CD4-positive, alpha-beta T cell treated with Interleukin-1 beta for 1 hour (primary cell): ENCODE measurements at regions not wholly inside any gene's neighbourhood (a gene's known extent, or its start where the extent isn't known, plus 50 kb on each side); places are given as distances from the start of the nearest gene placed in this dataset.

Experiments
- DNase-seq, 2 donors: peaks; one replicate each; pipeline ENCODE4 v3.0.0-alpha.2; 2020 to 2022

DNA sequence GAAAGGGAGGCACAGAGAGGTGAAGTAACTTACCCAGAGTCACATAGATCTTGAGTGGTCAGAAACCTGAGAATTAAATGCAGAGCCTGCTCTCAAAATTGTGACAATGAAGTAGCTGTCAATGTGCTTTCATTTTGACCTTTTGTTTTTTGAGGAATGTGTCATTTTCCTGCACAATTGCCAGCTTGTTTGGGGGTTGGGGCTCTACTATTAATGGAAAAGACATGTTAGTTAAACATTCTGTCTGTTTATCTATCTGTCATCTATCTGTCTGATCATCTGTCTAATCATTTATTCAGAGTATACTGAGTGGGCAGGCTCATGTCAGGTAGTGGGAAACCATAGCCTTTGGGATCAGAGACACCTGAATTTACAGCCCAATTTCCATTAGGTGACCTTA is 428.4 kb downstream of the TSN start:
- no peak for DNase-seq

DNA sequence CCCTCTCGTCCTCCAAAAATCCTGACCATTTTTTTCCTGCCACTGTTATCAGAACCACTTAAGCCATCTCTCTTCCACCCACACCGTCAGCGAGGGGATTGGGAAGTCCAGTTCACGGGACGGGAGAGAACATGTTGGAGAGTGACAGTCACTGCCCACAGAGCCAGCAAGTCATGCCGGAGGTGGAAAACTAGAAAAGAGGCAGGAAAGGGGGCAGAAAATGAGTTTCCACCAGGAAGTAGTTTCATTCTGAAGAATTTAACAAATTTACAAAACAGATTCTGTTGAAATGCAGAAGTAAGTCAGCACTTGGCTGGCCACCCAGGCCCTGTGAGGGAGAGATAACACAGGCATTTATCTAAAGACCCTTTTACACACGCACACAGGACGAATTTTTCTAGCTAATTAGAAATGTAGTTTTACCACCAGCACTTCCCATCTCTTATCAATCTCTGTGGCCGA is 431.3 kb downstream of the TSN start:
- DNase-seq, result no peak

DNA sequence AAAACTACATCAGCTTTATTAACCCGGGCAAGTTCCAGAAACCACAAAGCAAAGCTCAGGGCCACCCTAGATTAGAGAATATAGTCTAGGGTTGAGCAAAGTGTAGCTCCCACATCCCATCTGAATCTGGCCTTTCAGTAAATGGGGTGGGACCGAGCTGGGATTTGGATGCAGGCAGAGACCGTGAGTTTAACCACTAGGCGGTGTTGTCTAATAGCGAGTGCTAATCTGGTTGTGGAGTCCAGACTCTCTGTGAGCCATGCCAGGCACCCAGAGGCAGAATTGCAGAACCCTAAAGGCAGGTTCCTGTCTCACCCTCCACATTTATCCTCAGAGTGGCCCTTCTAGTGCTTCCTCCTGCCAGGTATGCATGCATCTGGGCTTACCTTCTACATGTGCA is 435.9 kb downstream of the TSN start:
- DNase-seq, result no peak

DNA sequence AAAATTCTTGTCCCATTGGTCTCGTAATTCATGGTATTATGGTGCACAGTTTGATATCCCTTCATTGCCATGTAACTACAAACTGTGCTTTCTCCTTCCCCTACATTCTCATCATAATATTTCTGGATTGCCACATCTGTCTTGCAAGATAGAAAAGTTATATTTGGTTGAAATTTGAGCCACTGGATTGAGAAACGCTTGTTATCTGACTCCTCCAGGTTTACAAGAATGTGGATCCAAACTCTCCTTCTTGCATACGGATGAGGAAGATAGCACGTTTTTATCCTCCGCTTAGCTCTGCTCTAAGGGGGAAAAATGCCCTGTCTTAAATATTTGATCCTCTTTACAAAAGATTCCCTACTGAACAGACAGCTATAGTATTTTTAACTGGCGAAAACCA is 438.2 kb downstream of the TSN start:
- DNase-seq, result no peak

DNA sequence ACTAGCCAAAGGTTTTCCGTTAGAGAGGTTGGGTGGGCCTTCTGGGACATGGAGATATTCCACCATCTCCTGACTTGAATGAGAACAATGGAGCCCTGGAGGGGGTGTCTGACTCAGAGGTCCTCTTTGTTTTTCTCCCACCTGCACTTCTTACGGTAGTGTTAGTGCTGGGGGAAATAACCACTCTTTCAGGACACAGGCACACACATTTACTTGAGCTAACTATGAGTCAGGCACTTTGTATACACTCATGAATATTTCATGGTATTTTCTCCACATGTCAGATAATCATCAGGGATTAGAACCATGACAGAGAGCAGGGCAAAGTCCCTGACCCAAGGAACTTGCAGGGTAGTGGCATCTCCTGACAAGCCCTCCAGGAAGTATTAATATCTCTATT is 439.1 kb downstream of the TSN start:
- DNase-seq, result no peak

DNA sequence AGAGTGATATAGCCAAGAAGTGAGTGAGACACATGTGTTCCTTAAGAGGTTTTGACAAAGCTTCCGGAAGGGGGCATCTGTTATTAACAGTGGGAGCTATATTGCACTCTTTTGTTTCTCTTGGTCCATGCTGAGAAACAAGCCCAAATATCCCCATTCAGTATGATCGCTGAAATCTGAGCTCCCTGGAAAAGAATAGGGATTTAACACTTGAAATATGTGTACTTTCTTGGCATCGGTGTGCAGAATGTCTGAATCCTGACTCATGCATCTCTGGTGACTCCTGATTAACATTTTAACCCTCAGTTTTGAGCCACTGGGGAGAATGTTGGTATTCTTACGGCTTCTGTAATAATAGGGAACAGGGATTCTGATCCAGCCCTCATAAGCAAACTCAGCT is 448.1 kb downstream of the TSN start:
- DNase-seq, result no peak

DNA sequence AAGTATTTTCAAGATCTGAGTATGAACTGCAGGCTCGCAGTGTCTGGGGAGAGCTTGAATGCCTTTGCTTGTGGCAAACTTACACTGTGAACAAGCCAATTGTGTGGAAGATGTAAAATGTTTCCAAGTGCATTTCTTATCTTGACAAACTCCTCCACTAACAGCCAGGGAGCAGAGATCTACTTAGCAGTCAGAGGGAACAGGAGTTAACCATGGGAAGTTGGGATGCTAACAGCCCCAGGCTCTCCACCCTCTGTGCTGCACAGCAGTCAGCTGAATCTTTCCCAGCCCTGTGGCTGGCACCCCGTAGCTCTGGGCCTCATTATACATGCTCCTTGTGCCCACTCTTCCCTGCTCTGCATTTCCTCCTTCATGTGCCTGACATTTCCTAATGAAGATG is 450.2 kb downstream of the TSN start:
- DNase-seq, result no peak

DNA sequence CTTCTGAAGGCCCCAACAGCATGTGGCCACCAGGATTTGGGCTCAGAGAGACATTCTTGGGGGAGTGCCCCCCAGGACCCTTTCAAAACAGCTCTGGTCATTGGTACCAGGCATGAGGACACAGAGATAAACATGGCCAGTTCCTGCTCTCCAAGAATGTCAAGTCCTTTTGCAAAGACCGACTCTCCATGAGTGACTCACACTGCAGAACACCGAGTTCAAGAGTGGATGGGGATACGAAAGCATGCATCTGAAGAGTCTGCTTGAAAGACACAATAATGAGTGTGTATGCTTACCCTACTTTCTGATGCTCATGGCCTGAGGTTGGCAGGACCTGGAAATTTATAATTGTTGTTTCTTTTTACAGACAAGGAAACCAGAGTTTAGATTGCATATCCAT is 450.6 kb downstream of the TSN start:
- no peak for DNase-seq

DNA sequence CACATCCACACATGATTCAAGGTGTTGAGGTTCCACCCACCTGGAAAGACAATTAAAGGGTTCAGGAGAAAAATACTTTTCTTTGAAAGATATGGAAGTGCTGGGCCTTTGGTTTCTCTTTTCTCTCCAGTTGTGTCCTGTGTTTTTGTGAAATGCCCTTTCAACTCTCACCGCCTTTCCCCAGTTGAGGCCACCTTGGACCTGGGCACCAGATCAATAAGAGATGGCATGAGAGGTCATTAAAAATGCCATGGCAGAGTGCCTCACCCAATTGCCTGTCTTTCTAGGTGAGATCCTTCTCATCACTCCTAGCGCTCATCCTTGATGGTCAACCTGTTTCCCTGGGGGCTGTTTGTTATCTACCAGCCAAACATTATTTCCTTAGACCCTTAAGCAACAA is 453.9 kb downstream of the TSN start:
- no peak for DNase-seq

DNA sequence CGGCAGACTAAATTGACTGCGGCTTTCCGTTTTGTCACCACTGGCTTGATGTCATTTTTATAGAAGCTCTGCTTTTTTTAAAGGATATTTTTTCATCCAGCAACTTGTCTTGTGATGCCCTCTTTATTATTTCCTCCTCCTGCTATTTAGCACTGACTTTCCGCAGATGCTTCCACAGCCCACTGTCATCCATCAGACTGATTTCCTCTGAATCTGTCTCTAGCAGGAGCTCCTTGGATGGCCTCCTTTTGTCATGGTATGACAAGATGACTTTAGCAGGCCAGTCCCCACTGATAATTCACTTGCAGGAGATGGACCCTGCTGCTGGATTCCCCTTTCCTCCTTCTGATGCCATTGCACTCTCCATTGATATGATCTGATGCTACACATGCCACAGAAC is 454.6 kb downstream of the TSN start:
- no peak for DNase-seq

DNA sequence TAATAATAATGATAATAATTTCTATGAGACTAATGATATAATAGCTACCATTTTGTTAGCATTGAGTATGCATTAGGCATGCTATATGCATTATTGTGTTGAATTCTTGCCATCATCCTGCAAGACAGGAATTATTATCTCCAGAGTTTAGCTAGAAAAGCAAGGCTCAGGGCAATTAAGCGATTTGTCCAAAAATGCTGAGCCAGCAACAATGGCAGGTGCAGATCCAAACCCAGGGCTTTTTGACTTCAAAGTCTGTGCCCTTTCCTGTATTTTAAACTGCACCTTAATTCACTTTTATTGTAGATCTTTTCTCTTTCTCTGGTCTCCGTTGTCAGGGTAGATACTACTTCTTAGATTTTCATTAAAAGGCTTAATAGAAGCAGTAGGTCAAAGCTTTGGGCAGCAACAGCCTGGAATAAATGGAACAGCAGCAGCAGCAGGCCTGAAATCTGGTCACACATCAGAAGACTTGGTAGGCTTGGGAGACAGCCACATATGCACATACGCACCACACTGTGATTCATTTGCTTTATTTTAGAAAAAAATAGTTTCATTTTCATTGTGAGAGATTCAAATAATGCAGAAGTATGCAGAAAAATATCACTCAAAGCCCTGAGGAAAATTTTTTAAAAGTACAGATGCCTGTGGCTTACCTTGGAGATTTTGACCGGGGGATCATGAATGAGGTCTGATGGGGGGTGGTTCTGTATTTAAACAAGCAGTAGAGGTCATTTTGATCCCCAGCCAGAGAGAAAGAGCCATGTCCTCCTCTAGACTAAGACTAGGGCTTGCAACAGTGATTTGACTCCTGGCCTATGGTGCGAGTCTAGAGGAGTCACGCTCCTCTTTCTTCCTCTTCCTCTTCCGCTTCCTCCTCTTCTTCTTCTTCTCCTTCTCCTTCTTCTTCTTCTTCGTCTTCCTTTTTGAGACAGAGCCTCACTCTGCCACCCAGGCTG is 455.7 kb downstream of the TSN start:
- DNase-seq, result no peak

DNA sequence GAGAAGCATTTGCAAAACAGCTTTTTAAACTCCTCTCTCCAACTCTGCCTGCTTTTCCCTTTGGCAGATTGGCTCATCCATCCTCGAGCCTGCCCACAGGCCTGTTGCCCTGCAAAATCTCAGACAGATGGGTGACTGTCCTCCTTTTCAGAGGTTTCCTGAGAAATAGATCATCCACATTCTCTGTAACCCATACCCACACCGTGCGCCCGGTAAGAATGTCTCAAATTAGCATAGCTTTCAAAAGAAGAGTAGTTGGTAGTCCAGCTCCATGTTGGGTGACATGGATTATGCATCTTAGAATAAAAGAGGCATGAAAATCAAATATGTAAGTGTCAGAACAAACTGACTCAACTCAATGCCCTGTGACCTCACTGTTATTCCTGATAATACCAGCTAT is 457.9 kb downstream of the TSN start:
- DNase-seq, result no peak

DNA sequence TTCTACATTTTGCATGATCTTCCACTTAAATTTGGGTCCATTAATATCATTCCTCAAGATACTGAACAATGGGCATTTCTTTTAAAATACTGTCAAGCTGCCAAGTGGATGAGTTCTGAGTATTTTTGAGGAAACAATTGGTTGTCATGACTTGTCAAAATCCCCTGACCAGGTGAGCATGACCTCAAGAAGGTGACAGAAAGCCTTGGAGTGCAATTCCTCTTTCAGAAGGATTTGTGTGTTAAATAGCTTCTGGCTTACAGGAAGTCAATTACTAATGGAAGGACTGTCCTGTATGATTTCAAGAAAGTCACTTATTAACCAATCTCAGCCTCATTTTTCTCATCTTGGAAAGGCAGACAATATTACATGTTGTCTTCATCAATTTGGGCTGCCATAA is 460.6 kb downstream of the TSN start:
- no peak for DNase-seq

DNA sequence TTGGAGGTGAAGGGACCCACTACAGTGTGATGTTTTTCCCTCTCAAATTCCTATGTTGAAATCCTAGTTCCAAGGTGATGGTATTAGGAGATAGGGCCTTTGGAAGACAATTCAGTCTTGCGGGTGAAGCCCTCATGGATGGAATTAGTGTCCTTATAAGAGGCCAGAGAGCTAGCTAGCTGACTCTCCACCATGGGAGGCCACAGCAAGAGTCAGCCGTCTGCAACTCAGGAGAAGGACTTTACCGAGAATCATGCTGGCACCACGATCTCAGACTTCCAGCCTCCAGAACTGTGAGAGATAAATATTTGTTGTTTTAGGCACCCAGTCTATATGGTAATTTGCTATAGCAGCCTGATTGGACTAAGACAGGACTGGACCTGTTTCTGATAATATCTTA is 461.4 kb downstream of the TSN start:
- no peak for DNase-seq

DNA sequence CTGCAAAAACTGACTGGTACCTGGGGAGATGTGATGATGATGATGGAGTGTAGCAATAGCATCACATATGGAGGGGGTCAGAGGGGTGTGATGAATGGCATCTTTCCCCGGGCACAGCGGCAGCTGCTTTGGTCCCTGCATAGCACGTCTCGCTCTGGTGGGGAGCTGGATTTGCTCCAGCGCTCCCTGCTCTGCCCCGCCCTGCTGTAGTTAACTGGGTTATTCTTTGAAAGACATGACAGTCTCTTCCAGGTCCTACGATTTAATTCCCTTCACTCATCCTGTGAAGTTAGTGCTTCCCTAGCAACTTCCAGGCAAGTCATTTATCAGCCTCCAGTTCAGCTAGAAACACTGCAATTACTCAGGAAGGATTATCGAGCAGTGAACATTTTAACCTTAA is 463.1 kb downstream of the TSN start:
- DNase-seq, result no peak

DNA sequence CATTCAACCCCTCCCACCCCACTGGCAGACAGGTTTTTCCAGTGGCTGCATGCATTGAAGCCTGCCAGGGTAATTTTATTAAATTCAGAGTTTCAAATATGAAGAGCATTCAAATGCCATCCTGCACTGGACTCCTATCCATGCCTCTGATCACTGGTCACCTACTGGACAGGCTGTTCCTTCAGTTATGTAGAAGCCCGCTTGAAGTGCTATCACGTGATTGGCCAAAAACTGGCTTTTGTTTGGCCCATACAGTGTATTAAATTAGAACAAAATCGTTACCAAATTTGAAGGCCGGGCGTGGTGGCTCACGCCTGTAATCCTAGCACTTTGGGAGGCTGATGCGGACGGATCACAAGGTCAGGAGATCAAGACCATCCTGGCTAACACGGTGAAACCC is 464.1 kb downstream of the TSN start:
- DNase-seq, result no peak

DNA sequence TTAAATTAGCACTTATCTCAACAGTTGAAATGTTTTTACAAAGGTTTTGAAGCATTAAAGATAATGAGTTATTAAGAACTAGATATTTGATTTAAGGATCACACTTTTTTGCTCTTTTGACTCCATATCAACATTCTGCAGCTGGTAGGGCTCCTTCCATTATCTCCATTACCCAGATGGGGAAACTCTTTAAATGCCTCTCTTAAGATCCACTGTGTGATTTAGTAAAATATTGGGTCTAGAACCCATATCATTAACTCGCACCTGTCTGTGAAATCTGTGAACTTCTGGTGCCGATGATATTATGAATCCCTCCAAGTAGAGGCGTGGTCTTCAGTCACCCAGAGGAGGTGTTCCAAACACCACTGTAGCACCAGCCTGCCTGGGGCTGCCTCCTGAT is 466.2 kb downstream of the TSN start:
- DNase-seq, result no peak

DNA sequence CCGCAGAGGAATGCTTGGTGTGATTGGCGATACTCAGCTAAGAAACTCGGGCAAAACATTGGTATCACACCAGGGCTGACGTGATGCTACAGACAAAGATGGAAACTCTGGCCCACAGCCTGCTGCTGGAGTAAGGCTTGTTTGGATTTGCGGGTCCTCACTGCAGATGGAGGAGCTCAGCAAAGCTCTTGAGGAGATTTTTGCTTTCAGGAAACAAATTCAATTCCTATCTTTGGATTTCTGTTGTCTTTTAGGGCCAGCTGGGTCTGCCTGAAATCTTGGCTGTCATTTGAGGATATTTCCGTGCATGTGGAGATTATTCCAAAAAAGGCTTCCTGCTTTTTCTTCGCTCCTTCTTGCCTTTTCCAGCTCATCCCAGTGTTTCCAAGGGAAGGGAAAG is 475.8 kb downstream of the TSN start:
- DNase-seq, result no peak

DNA sequence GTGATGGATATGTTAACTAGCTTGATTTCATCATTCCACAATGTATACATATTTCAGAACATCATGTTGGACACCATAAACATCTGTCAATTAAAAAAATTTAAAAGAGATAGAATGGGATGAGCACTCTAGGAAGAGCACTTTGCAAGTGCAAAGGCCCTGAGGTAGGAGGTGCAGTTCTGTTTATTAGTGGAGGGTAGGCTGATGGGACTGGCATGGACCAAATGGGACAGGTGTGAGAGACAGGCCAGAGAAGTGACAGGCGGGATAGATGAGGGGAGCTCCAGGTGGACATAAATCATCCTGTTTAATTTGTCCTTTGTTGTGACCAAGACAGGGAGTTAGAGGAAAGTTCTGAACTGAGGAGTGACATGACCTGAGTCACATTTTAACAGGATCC is 477.9 kb downstream of the TSN start:
- no peak for DNase-seq

DNA sequence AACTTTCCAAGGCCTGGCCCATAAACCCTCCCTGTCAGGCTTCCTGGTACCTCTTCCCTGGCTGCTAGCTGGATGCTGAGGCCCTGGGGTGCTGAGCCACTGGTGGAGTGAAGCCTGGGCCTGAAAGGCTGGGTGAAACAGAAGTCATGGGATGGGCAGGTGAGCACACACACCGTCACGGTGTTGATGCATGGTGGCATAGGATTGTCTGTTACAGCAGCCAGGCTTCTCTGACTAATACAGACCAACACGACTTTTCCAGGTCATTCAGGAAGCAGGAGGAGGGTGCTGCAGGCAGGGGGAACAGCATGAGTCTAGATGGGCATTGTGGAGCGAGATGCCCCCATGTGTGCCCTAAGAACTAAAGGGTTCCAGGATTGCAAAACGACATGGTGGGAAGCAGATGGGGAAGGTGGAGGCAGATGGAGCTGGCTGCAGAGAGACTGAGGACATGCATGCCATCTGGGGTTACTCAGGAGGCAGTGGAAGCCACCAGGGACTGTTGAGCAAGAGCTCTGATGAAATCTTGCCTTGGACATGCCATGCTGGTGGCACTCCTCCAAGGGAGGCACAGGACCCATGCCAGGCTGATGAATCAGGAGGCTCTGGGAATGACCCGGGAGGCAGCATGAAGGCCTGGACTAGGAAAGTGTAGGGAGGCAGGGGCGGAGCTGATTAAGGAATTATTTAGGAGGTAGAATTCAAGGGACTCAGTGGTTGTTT is 480.9 kb downstream of the TSN start:
- DNase-seq, result no peak

DNA sequence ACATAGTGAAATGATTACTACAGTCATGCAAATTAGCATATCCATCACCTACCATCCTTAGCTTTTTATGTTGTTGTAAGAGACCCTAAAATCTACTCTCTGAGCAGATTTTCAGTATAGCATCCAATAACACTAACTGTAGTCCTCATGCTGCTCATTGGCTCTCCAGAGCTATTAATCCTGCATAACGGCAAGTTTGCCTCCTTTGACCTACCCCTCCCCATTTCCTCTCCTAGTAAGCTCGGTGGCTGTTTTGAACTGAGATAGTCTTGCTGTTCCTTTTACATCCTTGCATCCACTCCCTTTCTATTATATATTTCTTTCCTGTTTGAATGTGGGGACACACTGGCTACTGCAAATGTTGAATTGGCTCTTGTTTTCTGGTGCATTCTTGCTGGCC is 481.5 kb downstream of the TSN start:
- no peak for DNase-seq

DNA sequence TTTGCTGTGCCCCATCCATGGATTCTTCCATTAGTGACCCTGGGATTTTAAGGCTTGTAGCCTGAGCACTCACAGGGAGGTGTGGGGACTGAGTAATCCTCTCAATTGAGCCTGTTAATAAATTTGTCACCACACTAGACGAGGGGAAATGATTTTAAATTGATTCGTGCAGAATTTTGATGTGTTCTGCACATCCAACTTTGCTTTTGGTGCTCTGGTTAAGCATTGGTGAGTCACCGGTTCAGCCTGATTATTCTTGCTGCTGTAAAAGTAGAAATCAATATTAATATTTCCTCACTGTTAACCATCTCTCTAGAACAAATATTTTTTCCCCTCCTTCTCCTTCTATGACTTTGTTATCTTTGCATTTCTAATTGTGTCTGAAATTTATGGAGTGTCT is 482.0 kb downstream of the TSN start:
- DNase-seq, result no peak

DNA sequence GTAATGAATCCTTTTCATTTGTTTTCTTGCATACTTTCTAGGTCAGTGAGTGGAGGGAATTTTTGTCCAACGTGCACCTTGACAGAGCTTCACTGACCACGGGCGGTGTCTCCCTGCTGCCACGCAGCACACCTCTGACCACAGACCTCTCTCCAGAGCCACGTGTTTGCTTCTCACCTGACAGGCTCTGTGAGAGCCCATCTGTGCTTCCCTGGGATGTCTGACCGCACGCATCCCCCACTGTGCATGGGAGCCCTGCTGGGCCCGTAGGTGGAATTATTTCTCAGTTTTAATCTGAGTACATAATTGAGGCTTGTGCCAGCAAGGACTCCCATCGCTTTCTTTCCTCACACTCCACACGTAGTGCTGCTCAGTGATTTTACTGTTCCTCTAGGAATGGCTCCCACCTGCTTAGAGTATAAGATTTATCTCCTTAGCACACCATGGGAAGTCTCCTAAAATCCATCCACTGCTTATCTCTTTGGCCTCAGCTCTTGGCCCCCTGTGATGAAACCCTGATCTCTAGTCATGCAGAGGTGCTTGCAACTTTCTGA is 482.6 kb downstream of the TSN start:
- DNase-seq, result no peak

DNA sequence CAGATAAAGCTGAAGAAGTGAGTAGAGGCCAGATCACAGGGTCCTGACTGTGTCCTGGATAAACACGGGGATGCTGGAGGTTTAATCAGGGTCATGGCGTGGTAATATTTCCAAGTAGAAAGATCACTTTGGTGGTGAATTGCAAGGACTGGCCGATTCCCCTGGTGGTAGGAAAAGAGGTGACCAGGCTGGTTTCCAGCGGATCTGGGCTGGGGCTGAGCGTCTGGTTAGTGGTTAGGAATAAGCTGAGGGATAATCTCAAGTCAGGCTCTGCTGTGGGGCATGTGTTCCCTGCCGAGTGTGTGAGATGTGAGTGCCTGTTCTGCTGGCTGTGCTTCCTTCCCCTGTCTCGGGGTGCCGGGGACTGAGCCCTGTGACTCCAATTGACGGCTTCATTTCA is 484.0 kb downstream of the TSN start:
- no peak for DNase-seq
